ENCODE measurements at regions not wholly inside any gene's neighbourhood (a gene's known extent, or its start where the extent isn't known, plus 50 kb on each side); places are given as distances from the start of the nearest gene placed in this dataset.
"Not testable (repeated sequence)": the region's sequence is repeated elsewhere in the genome, so short reads cannot be mapped to it uniquely, and the experiment has no call there.

DNA sequence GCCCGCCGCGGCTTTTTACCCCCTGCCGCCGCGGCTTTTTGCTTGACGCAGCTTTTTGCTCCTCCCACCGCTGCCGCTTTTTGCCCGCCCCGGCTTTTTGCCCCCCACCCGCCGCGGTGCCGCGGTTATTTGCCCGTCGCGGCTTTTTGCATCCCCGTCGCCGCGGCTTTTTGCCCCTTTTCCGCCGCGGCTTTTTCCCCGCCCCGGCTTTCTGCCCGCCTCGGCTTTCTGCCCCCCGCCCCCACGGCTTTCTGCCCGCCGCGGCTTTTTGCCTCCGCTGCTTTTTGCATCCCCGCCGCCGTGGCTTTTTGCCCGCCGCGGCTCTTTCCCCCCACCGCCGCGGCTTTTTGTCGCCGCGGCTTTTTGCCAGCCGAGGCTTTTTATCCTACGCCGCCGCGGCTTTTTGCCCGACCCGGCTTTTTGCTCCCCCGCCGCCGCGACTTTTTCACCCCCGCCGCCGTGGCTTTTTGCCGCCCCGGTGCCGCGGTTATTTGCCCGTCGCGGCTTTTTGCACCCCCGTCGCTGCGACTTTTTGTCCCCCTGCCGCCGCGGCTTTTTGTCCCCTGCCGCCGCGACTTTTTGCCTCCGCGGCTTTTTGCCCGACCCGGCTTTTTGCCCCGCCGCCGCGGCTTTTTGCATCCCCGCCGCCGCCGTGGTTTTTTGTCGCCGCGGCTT lies 105.5 kb upstream of the FAM72C start:
- CTCF ChIA-PET; H4K91ac ChIP-seq (ENCODE audit: insufficient read depth, low read depth, low read length); H2BK20ac ChIP-seq (ENCODE audit: low read depth, low read length); H3K9me3 ChIP-seq (ENCODE audit: control insufficient read depth, insufficient read depth, low read length); H2BK15ac ChIP-seq (ENCODE audit: low read depth, low read length); H3K9ac ChIP-seq (ENCODE audit: low read depth, low read length); H3K9me1 ChIP-seq (ENCODE audit: insufficient read depth, low read length); H2BK120ac ChIP-seq (ENCODE audit: low read depth, low read length); H3K27ac ChIP-seq (ENCODE audit: insufficient read depth, low read length); H4K20me1 ChIP-seq (ENCODE audit: insufficient read depth, low read length); H3K4me2 ChIP-seq (ENCODE audit: low read depth, low read length); H2AK9ac ChIP-seq (replicated peaks; ENCODE audit: low read depth, low read length, poor library complexity); in situ Hi-C loops (cut with MboI; ENCODE audit: low sequenced_read_pairs); dilution Hi-C loops (cut with HindIII; ENCODE audit: low sequenced_read_pairs, unreplicated experiment); H2AFZ ChIP-seq (replicated peaks; ENCODE audit: low read length, poor library complexity); H2AK5ac ChIP-seq (ENCODE audit: low read depth, low read length); H3K79me1 ChIP-seq (ENCODE audit: low read depth in 1 of 2, low read length in 2 of 2); H4K5ac ChIP-seq (ENCODE audit: low read depth, low read length); H2BK5ac ChIP-seq (ENCODE audit: low read depth, low read length, poor library complexity, severe bottlenecking); H3K18ac ChIP-seq (ENCODE audit: low read depth, low read length); intact Hi-C loops (cut with micrococcal nuclease); H3K36me3 ChIP-seq (ENCODE audit: control insufficient read depth, insufficient read depth, low read length); H3K27me3 ChIP-seq (ENCODE audit: control insufficient read depth, insufficient read depth, low read length); DNase-seq; BruUV-seq (replicated peaks); H3K14ac ChIP-seq (replicated peaks; ENCODE audit: low read depth, low read length); H3K56ac ChIP-seq (ENCODE audit: extremely low read depth, insufficient read depth, low read length); H4K8ac ChIP-seq (ENCODE audit: low read depth in 2 of 2, low read length in 2 of 2); H3K4ac ChIP-seq (ENCODE audit: low read depth, low read length); H3K4me1 ChIP-seq (ENCODE audit: control insufficient read depth, insufficient read depth, low read length); H3K23ac ChIP-seq (ENCODE audit: low read depth, low read length): not testable (repeated sequence)
- WGBS, 2 experiments (ENCODE audit: extremely low coverage in 2 of 2, insufficient read length in 1 of 2) = 0% methylated on average over 38 of the region's 93 CpGs; no CpG with 5 or more reads in 1 of the 2 experiments
- POLR2A ChIA-PET (ENCODE audit: unreplicated experiment) = interaction anchor here (0.6 kb wide), 1 partner anchor 805 kb away, joined by 3 read pairs; no protein-coding TSS in a partner anchor
- ATAC-seq (ENCODE audit: low read depth) = peak; percentile 40
- H3K4me3 ChIP-seq (ENCODE audit: insufficient read depth, low read depth, low read length) = peak overlapping the region; percentile 66

DNA sequence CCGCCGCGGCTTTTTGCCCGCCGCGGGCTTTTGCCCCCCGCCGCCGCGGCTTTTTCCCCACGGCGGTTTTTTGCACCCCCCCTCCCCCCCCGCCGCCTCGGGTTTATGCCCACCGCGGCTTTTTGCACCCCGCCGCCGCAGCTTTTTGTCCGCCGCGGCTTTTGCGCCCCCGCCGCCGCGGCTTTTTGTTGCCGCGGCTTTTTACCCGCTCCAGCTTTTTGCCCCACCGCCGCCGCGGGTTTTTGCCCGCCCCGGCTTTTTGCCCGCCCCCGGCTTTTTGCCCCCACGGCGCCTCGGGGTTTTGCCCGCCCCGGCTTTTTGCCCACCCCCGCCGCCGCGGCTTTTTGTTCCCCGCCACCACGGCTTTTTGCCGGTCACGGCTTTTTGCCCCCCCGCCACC lies 104.9 kb upstream of the FAM72C start:
- H4K91ac ChIP-seq (ENCODE audit: insufficient read depth, low read depth, low read length); H3K79me1 ChIP-seq (ENCODE audit: low read depth in 1 of 2, low read length in 2 of 2); ATAC-seq (ENCODE audit: low read depth); BruUV-seq (replicated peaks); in situ Hi-C loops (cut with MboI; ENCODE audit: low sequenced_read_pairs); H3K14ac ChIP-seq (replicated peaks; ENCODE audit: low read depth, low read length); DNase-seq; H3K4me2 ChIP-seq (ENCODE audit: low read depth, low read length); dilution Hi-C loops (cut with HindIII; ENCODE audit: low sequenced_read_pairs, unreplicated experiment); H3K4me1 ChIP-seq (ENCODE audit: control insufficient read depth, insufficient read depth, low read length); H2BK20ac ChIP-seq (ENCODE audit: low read depth, low read length); H2BK15ac ChIP-seq (ENCODE audit: low read depth, low read length); H3K27ac ChIP-seq (ENCODE audit: insufficient read depth, low read length); H4K5ac ChIP-seq (ENCODE audit: low read depth, low read length); H2BK120ac ChIP-seq (ENCODE audit: low read depth, low read length); H4K20me1 ChIP-seq (ENCODE audit: insufficient read depth, low read length); H3K9me3 ChIP-seq (ENCODE audit: control insufficient read depth, insufficient read depth, low read length); H3K9me1 ChIP-seq (ENCODE audit: insufficient read depth, low read length); H3K18ac ChIP-seq (ENCODE audit: low read depth, low read length); intact Hi-C loops (cut with micrococcal nuclease); H4K8ac ChIP-seq (ENCODE audit: low read depth in 2 of 2, low read length in 2 of 2); H2AK5ac ChIP-seq (ENCODE audit: low read depth, low read length); H3K4ac ChIP-seq (ENCODE audit: low read depth, low read length); H3K36me3 ChIP-seq (ENCODE audit: control insufficient read depth, insufficient read depth, low read length); CTCF ChIA-PET; H3K23ac ChIP-seq (ENCODE audit: low read depth, low read length); H2AFZ ChIP-seq (replicated peaks; ENCODE audit: low read length, poor library complexity); H3K27me3 ChIP-seq (ENCODE audit: control insufficient read depth, insufficient read depth, low read length); H2AK9ac ChIP-seq (replicated peaks; ENCODE audit: low read depth, low read length, poor library complexity); H3K9ac ChIP-seq (ENCODE audit: low read depth, low read length); H2BK5ac ChIP-seq (ENCODE audit: low read depth, low read length, poor library complexity, severe bottlenecking); H3K56ac ChIP-seq (ENCODE audit: extremely low read depth, insufficient read depth, low read length): not testable (repeated sequence)
- H3K4me3 ChIP-seq (ENCODE audit: insufficient read depth, low read depth, low read length) = peak overlapping the region; percentile 66; the same call in 1 of the 2 replicates
- WGBS, 2 experiments (ENCODE audit: extremely low coverage in 2 of 2, insufficient read length in 1 of 2) = 0% methylated on average over 7 of the region's 53 CpGs; no CpG with 5 or more reads in 1 of the 2 experiments
- POLR2A ChIA-PET (ENCODE audit: unreplicated experiment) = interaction anchor here (0.6 kb wide), 1 partner anchor 806 kb away, joined by 3 read pairs; no protein-coding TSS in a partner anchor

Data from IMR-90 (cell line).